Lung (tissue), 11 donors: ENCODE measurements at regions not wholly inside any gene's neighbourhood (a gene's known extent, or its start where the extent isn't known, plus 50 kb on each side); places are given as distances from the start of the nearest gene placed in this dataset.

Experiments
- ATAC-seq: fragments of 200-7000 bp; cut with Tn5 transposase; one replicate; pipeline ENCODE4 v1.9.1; 2020; ENCODE audit warnings: moderate number of reproducible peaks; ENCODE audit not compliant: insufficient read depth, low FRiP score
- DNase-seq, 3 donors: peaks; one replicate each; pipeline ENCODE4 v3.0.0-alpha.2; 2013 to 2017
- H3K27ac ChIP-seq, 2 donors: one replicate each; pipeline ENCODE4 v1.5.1; 2013; ENCODE audit warnings: mild to moderate bottlenecking in 2 of 2, moderate library complexity in 2 of 2, control low read depth in 1 of 2, inconsistent platforms in 1 of 2, low read depth in 1 of 2, low read length in 1 of 2
- H3K27me3 ChIP-seq, 3 donors: one replicate each; pipeline ENCODE4 v1.5.1; 2013; ENCODE audit warnings: low read length in 2 of 3; ENCODE audit not compliant: control insufficient read depth in 3 of 3, insufficient read depth in 3 of 3
- H3K36me3 ChIP-seq, 4 donors: one replicate each; pipeline ENCODE4 v1.5.1; 2013; ENCODE audit warnings: low read length in 4 of 4, mild to moderate bottlenecking in 1 of 4, moderate library complexity in 1 of 4; ENCODE audit not compliant: control insufficient read depth in 4 of 4, insufficient read depth in 4 of 4
- H3K4me1 ChIP-seq, 5 donors: one replicate each; pipeline ENCODE4 v1.5.1; 2013; ENCODE audit warnings: low read length in 5 of 5, mild to moderate bottlenecking in 2 of 5, moderate library complexity in 1 of 5; ENCODE audit not compliant: control insufficient read depth in 5 of 5, insufficient read depth in 5 of 5
- H3K4me3 ChIP-seq: one replicate; pipeline ENCODE4 v1.5.1; 2013; ENCODE audit warnings: mild to moderate bottlenecking, control low read depth, moderate library complexity
- H3K9ac ChIP-seq, 2 donors: one replicate each; pipeline ENCODE4 v1.5.1; 2013; ENCODE audit warnings: low read length in 2 of 2, control low read depth in 1 of 2; ENCODE audit not compliant: insufficient read depth in 1 of 2
- H3K9me3 ChIP-seq, 4 donors: one replicate each; pipeline ENCODE4 v1.5.1; 2013; ENCODE audit warnings: low read length in 3 of 4, mild to moderate bottlenecking in 1 of 4, moderate library complexity in 1 of 4; ENCODE audit not compliant: control insufficient read depth in 4 of 4, insufficient read depth in 3 of 4
- CTCF ChIP-seq: IDR thresholded peaks from 2 replicates; pipeline ENCODE4 v1.5.1; 2012; ENCODE audit warnings: mild to moderate bottlenecking; ENCODE audit errors: control extremely low read depth, extremely low read depth
- WGBS, 2 donors: extraction: QIAGEN DNeasy Blood & Tissue Kit; methylation state at CpG; one replicate each; pipeline ENCODE4 v1.1.7; 2013; 5-methylcytosine and 5-hydroxymethylcytosine counted together
- donor health status: control.
- donor health status: control.
- donor health status: Bipolar disorder and iron deficiency.
- donor health status: healthy.
- donor health status: DM: yes; HTN: yes; CAD: no.

GRCh38 chr6:74058606-74059005 is 362.6 kb downstream of the CD109 start:
- no peak overlapping the region for H3K4me3 ChIP-seq
- no peaks in the 10 kb centered on the region for H3K4me1 ChIP-seq
- no peak for DNase-seq
- peaks cover 0 to 3% (median 0%) of the 10 kb centered on the region in 4 donors for H3K9me3 ChIP-seq
- H3K27ac ChIP-seq = no peak overlapping the region
- TF ChIP-seq CTCF = no peak
- H3K9ac ChIP-seq = no peak overlapping the region
- ATAC-seq = no peak
- H3K27me3 ChIP-seq = no peaks in the 10 kb centered on the region
- no peaks in the 10 kb centered on the region for H3K36me3 ChIP-seq
- 83 to 88% methylated on average over 2 of the region's 2 CpGs for WGBS, 2 donors

GRCh38 chr6:74057326-74057725 is 361.3 kb downstream of the CD109 start:
- H3K9ac ChIP-seq = no peak overlapping the region
- no peaks in the 10 kb centered on the region for H3K27me3 ChIP-seq
- no peaks in the 10 kb centered on the region for H3K36me3 ChIP-seq
- no peak overlapping the region for H3K4me3 ChIP-seq
- H3K4me1 ChIP-seq = no peaks in the 10 kb centered on the region
- DNase-seq (no peak), ATAC-seq (no peak)
- H3K27ac ChIP-seq = no peak overlapping the region
- peaks cover 0 to 3% (median 0%) of the 10 kb centered on the region in 4 donors for H3K9me3 ChIP-seq
- WGBS, 2 donors = 83 to 90% methylated on average over 2 of the region's 2 CpGs
- TF ChIP-seq CTCF = no peak

- H3K9ac ChIP-seq = no peak overlapping the region
- H3K36me3 ChIP-seq = no peaks in the 10 kb centered on the region
- no peak overlapping the region for H3K4me3 ChIP-seq
- no peaks in the 10 kb centered on the region for H3K4me1 ChIP-seq
- peaks cover 0 to 3% (median 0%) of the 10 kb centered on the region in 4 donors for H3K9me3 ChIP-seq
- DNase-seq (no peak), ATAC-seq (no peak)
- no peaks in the 10 kb centered on the region for H3K27me3 ChIP-seq
- TF ChIP-seq CTCF = no peak
- no peak overlapping the region for H3K27ac ChIP-seq
These were observed 358.2 kb downstream of the CD109 start for GRCh38 chr6:74054190-74054589.

- H3K27ac ChIP-seq = no peak overlapping the region
- ATAC-seq (no peak), DNase-seq (no peak)
- no peaks in the 10 kb centered on the region for H3K36me3 ChIP-seq
- no peak overlapping the region for H3K9ac ChIP-seq
- WGBS, 2 donors = 55 to 70% methylated on average over 3 of the region's 3 CpGs
- peaks cover 0 to 3% (median 0%) of the 10 kb centered on the region in 4 donors for H3K9me3 ChIP-seq
- H3K27me3 ChIP-seq = no peaks in the 10 kb centered on the region
- H3K4me3 ChIP-seq = no peak overlapping the region
- TF ChIP-seq CTCF = no peak
- no peaks in the 10 kb centered on the region for H3K4me1 ChIP-seq
These were observed 354.9 kb downstream of the CD109 start for GRCh38 chr6:74050921-74051320.
